Renal cortex interstitium (tissue), 11 donors: ENCODE measurements at regions not wholly inside any gene's neighbourhood (a gene's known extent, or its start where the extent isn't known, plus 50 kb on each side); places are given as distances from the start of the nearest gene placed in this dataset.

Experiments used
- DNase-seq, 11 donors: peaks; one replicate each; pipeline ENCODE4 v3.0.0-alpha.2; 2013; ENCODE audit warnings: low read depth in 9 of 11, low spot score in 4 of 11; ENCODE audit errors: extremely low read depth in 1 of 11

DNA sequence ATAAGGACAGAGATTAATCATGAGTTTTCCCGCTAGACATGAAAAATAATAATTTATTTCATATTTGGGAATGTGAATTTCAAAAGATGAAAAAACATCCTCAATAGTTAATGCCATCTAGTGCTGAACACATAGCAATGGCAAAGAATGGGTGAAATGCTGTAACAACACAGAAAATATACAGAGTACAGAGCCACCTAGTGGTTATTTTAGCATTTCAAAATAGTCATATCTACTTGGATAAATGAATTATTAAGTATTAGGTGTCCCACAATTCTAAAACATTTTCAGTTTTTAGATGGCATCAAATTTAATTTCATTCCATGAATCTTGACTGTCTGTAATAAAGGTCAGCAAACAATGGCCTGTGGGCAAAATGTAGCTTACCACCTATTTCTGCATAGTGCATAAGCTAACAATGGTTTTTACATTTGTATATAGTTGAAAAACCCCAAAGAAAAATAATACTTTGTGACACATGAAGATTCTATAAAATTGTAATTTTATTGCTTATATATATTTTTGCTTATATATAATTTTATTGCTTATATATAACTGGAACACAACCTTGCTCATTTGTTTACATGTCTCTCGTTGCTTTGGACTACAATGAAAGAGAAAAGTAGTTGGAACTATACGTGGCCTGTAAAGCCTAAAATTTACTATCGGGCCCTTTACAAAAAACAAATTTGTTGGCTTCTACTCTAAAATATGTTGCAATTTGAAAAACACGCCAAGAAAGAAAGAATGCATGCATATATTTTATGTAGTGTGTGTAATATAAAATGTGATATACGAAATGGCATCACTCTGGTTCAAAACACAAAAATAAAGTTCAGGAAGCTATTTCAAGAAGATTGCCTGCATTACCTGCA is 99.1 kb upstream of the FAM47C start:
- DNase-seq = peak in 2 of 11 donors; percentile 1 to 5

DNA sequence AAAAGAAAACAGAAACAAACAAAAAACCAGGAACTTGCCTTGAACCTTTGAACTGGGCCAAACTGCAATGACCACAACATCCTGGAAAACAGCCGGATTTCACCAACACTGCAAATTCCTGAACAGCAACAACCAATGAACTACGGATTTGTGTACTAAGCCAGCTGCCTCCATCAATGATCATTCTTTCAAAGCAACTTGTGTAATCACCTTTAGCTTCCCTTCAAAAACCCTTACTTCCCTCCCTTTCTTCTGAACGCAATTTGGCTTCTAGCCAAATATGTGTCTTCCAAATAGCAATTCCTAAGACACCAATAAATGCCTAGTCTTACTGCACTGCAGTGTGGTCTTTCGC is 98.5 kb upstream of the FAM47C start:
- DNase-seq = peak in 5 of 11 donors; percentile 10 to 20 (median 12)

DNA sequence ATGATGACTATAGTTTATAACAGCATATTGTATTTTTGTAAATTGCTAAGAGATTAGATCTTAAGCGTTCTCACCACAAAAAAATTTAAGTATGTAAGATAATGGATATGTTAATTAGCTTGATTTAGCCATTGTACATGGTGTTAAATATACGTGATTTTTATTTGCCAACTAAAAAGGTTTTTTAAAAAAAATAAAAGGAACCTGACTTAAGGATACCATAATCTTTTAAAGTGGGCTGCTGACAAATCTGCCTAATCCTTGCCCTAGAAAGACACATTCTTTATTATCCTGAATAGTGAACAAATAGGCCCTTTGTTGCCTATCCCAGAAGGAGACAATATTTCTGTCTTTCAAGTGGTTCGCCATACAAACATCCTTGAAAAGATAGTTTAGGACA is 94.6 kb upstream of the FAM47C start:
- DNase-seq = no peak

DNA sequence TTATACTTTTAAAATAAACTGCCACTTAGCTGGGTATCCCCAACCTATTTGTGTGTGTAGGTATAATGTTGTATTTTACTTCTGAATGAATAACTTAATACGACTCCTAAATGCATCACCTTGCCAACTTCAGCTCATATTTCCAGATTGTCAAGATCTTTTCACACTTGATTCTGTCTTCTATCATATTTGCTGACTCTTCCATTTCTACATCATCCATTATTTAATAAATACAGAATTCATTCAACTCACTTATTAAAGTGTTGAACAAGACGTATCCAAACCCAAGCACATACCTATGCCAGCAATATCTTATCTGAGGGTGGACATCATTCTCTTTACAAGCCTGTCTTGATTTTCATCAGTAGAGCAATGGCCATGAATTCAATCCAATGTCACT is 91.2 kb upstream of the FAM47C start:
- no peak for DNase-seq

DNA sequence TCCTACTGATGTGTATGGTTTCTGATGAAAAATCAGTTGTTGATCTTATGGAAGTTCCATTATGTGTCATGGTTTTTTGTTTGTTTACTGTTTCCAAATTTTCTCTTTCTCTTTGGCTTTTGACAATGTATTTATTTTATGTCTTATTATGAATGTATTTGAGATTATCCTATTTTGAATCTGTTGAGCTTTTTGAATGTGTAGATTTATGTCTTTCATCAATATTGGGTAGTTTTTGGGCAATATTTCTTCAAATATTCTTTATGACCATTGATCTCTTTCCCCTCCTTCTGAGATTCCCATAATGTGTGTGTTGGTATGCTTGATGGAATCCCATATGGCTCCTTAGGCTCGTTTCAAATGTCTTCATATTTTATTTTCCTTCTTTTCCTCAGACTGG is 80.5 kb upstream of the FAM47C start:
- DNase-seq = no peak

DNA sequence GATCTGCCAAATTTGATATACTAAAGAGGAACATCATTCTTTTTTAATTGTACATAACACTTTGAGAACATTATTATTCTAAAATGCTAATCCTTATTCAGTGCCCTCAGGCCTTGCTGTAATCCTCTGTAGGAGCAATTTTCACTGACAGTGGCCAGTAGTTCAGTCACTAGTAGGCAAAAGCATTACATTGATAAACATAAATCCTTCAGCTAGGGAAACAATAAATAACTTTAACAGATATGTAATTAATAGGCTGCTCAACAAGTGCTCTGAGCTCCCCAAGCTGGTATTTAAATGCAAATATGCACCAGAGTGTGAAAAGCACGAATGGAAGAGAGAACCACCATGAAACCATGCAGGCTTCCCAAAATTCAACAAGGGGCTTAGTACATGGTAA is 77.7 kb upstream of the FAM47C start:
- DNase-seq = no peak

DNA sequence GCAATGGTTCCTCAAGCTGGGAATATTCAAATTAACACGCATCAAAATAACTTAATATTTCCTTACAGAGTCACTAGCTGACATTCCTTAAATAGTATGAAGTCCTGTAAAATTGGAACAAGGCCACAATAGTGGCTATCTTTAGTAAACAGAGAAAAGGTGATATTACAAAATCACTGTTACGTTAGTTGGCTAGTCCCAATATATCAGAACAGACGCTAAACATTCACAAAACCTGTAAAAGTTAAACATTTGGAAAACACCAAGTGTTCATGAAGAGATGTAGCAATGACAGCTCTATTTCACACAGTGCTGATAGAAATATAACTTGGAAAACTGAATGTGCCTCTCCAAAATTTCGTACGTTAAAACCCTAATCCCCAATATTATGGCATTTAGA is 61.0 kb upstream of the FAM47C start:
- DNase-seq = no peak

DNA sequence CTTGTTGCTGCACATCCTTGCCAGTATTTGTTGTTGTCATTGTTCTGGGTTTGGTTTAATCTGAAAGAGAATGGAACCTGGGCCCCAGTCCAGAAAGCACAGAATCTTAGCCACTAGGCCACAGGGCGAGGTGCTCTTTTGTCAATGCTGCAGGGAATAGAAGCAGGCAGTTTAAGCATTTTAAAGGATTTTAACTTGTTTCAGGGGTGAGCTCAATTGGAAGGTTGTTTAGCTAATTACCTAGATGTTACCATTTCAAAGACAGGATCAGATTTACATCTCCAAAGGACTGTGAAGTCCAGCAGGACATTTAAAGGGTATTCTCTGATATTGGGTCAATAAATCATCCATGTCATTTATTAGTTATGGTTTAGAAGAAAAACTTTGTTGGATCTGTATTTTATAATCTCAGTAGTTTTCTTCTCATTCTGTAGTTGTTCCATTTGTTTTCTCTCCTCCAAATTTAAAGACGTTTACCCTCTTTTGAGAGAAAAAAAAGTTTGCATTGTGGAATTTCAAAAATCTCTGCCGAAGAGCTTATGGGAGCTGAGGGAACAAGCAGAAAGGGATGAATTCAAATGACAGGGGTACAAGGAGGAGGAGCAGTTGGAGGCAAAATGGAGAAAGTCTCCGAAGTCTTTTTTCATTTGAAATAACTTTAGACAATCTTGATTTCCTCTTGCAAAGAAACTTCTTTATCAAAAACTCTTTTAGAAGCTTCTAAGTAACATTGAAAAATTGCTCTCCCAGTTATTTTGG is 57.5 kb upstream of the FAM47C start:
- no peak for DNase-seq

DNA sequence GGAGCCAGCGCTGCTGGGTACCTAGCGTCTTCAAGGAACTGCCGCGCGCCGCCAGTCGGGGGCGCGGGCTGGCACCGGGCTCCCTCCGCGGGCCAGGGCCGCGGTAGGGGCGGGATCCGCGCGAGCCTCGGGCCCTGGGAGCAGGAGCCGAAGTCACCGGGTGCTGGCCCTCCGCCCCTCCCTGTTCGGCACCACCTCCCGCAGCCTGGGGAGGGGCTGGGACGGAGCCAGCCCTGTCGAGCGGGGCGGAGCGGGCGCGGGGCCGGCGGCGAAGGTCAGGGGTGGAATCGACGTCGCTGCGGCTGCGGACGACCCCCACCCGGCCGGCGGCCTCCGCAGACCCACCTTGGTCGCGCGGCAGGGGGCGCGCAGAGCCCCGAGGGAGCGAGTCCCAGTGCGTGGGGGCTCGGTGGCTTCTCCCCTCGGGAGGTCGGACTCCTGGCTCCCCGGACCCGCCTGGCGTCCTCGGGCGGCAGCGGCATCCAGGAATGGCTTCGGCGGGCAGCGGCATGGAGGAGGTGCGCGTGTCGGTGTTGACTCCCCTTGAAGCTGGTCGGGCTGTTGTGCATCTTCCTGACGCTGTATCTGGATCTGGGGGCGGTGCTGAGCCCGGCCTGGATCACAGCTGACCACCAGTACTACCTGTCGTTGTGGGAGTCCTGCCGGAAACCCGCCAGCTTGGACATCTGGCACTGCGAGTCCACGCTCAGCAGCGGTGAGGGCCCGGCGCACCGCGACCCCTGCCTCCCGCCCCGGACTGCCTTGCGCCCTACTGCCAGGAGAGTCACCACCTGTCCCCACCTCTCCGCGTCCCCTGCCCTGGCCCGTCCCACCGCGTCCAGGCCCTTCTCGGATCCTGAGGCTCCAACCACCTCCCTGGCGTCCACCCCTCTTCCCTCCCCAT is 50.5 kb upstream of the FAM47C start:
- peak in 2 of 11 donors; percentile 10 to 11 for DNase-seq
